Muscle of leg (tissue), 3 donors: ENCODE measurements at regions not wholly inside any gene's neighbourhood (a gene's known extent, or its start where the extent isn't known, plus 50 kb on each side); places are given as distances from the start of the nearest gene placed in this dataset.

Experiments
- DNase-seq: peaks from one replicate; pipeline ENCODE4 v3.0.0; 2013
- H3K27ac ChIP-seq: one replicate; pipeline ENCODE4 v1.5.1; 2013; ENCODE audit warnings: mild to moderate bottlenecking, low read length, control low read depth
- H3K27me3 ChIP-seq: one replicate; pipeline ENCODE4 v1.6.1; 2013; ENCODE audit warnings: low read length; ENCODE audit not compliant: control insufficient read depth, insufficient read depth
- H3K36me3 ChIP-seq: one replicate; pipeline ENCODE4 v1.6.1; 2013; ENCODE audit warnings: low read length; ENCODE audit not compliant: control insufficient read depth, insufficient read depth
- H3K4me1 ChIP-seq: one replicate; pipeline ENCODE4 v1.6.1; 2013; ENCODE audit warnings: low read length; ENCODE audit not compliant: control insufficient read depth, insufficient read depth
- H3K4me3 ChIP-seq: one replicate; pipeline ENCODE4 v1.5.1; 2013; ENCODE audit warnings: low read length, control low read depth
- H3K9me3 ChIP-seq: replicated peaks from 2 replicates; pipeline ENCODE4 v1.6.1; 2013; ENCODE audit warnings: low read depth, low read length; ENCODE audit not compliant: control insufficient read depth
- WGBS: methylation state at CpG from one replicate; pipeline ENCODE4 v1.1.5; 2013; ENCODE audit warnings: missing lambda C conversion rate; ENCODE audit not compliant: insufficient coverage; 5-methylcytosine and 5-hydroxymethylcytosine counted together

GRCh38 chr9:28747351-28747985 lies 1174.2 kb upstream of the C9orf72 start:
- WGBS = 40% methylated on average over 4 of the region's 10 CpGs
- Histone ChIP-seq H3K9me3 (no peaks in the 10 kb centered on the region), H3K4me1 (no peaks in the 10 kb centered on the region), H3K27ac (no peak overlapping the region), H3K27me3 (no peaks in the 10 kb centered on the region), H3K36me3 (no peaks in the 10 kb centered on the region), H3K4me3 (no peak overlapping the region)
- peak; percentile 87 for DNase-seq

- DNase-seq = peak; percentile 88
- Histone ChIP-seq H3K36me3 (no peaks in the 10 kb centered on the region), H3K4me1 (no peaks in the 10 kb centered on the region), H3K9me3 (no peaks in the 10 kb centered on the region), H3K27ac (no peak overlapping the region), H3K27me3 (no peaks in the 10 kb centered on the region), H3K4me3 (no peak overlapping the region)
- no CpG with 5 or more reads among the region's 2 CpGs for WGBS
These were observed 1176.9 kb upstream of the C9orf72 start for GRCh38 chr9:28750136-28750535.

GRCh38 chr9:28758341-28758740 lies 1185.1 kb upstream of the C9orf72 start:
- no CpG with 5 or more reads among the region's 1 CpG for WGBS
- H3K4me3 ChIP-seq = no peak overlapping the region
- no peak overlapping the region for H3K27ac ChIP-seq
- no peaks in the 10 kb centered on the region for H3K36me3 ChIP-seq
- no peaks in the 10 kb centered on the region for H3K27me3 ChIP-seq
- H3K4me1 ChIP-seq = no peaks in the 10 kb centered on the region
- no peaks in the 10 kb centered on the region for H3K9me3 ChIP-seq
- DNase-seq = peak; percentile 55

- no peaks in the 10 kb centered on the region for H3K27me3 ChIP-seq
- H3K27ac ChIP-seq = no peak overlapping the region
- WGBS = 80% methylated on average over 1 of the region's 1 CpG
- no peak overlapping the region for H3K4me3 ChIP-seq
- no peaks in the 10 kb centered on the region for H3K4me1 ChIP-seq
- no peaks in the 10 kb centered on the region for H3K36me3 ChIP-seq
- DNase-seq = no peak
- H3K9me3 ChIP-seq = no peaks in the 10 kb centered on the region
These were observed 1185.7 kb upstream of the C9orf72 start for GRCh38 chr9:28758971-28759370.

- no peaks in the 10 kb centered on the region for H3K9me3 ChIP-seq
- no peak for DNase-seq
- no CpG with 5 or more reads among the region's 1 CpG for WGBS
These were observed 1188.9 kb upstream of the C9orf72 start for GRCh38 chr9:28762167-28762566.

DNA sequence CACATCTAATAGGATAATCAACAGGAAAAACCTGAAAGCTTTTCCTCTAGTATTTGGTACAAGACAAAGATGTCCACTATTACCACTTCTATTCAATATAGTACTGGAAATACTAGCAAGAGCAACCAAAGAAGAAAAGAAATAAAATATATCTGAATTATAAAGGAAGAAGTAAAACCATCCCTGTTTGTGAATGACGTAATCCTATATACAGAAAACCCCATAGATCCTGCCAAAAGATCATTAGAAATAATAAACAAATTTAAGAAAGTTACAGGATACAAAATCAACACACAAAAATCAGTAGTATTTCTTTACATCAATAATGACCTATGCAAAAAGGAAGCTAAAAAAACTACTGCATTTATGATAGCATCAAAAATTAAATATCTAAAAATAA lies 1191.3 kb upstream of the C9orf72 start:
- WGBS = no CpG with 5 or more reads among the region's 1 CpG
- no peaks in the 10 kb centered on the region for H3K27me3 ChIP-seq
- DNase-seq = no peak

More at GRCh38 chr9:28762167-28762566, 1188.9 kb upstream of the C9orf72 start:
- no peak overlapping the region for H3K4me3 ChIP-seq
- H3K27ac ChIP-seq = no peak overlapping the region
- H3K27me3 ChIP-seq = no peaks in the 10 kb centered on the region
- H3K36me3 ChIP-seq = no peaks in the 10 kb centered on the region
- no peaks in the 10 kb centered on the region for H3K4me1 ChIP-seq

GRCh38 chr9:28770226-28770625 lies 1196.9 kb upstream of the C9orf72 start:
- Histone ChIP-seq H3K4me1 (no peaks in the 10 kb centered on the region), H3K9me3 (no peaks in the 10 kb centered on the region), H3K27ac (no peak overlapping the region), H3K4me3 (no peak overlapping the region), H3K36me3 (no peaks in the 10 kb centered on the region), H3K27me3 (no peaks in the 10 kb centered on the region)
- no peak for DNase-seq
- WGBS = no CpG with 5 or more reads among the region's 4 CpGs

More for the DNA sequence above, 1191.3 kb upstream of the C9orf72 start:
- no peaks in the 10 kb centered on the region for H3K36me3 ChIP-seq
- no peak overlapping the region for H3K27ac ChIP-seq
- H3K4me1 ChIP-seq = no peaks in the 10 kb centered on the region
- no peaks in the 10 kb centered on the region for H3K9me3 ChIP-seq
- no peak overlapping the region for H3K4me3 ChIP-seq

DNA sequence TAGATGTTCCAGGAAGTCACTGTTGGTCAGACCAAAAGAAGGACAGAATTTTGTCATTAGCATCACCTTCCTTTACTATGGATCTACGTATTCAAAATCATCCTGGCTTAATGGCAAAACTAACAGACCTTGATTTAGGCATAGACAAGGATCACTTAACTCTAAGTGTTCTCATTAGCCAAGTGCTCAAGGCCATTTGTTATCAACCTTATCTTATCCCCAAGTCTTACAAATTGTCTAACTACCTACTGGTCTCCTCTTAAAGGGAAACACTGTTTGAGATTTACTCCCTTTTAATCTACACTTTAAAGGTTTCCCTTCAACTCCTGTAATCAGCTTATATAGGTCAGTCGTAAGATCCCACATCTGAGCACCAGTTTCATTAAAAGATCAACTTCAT lies 1197.5 kb upstream of the C9orf72 start:
- H3K4me3 ChIP-seq = no peak overlapping the region
- no peaks in the 10 kb centered on the region for H3K4me1 ChIP-seq
- no peak overlapping the region for H3K27ac ChIP-seq
- no peak for DNase-seq
- no peaks in the 10 kb centered on the region for H3K27me3 ChIP-seq
- H3K36me3 ChIP-seq = no peaks in the 10 kb centered on the region
- WGBS = 75% methylated on average over 1 of the region's 2 CpGs
- H3K9me3 ChIP-seq = no peaks in the 10 kb centered on the region

DNA sequence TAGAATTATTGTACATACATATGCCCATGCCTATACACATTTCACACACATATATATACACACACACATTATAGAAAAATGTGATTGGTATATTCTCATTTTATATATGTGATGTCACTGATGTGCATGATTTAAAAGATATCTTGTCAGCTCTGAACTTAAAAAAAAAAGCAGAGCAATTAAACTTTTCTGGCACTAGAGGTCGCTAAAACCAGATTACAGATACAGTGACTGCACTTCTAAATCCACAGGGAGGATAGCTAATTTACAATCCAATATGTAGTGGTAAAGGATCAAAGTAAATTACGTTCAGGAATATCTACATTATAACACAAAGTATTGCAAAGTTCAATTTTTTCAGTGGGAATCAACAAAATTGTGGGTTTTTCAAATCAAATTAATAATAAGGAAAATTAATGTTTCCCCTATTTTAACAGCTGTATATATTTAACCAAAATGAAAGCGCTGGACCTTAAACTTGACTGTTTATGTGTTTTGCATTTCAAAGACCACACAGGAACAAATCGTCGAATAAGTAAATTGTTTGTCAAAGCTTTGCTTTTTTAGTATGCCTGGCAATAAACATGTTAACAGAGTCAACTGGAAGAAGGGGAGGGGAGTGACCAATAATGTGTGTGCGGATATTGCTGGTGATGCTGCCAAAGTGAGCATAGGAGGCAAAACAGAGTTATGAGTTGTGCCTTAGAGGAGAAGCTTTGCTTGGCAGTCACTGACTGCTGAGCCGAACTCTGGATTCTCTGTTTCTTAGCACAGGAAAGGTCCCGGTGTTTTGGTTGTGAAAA lies 1201.4 kb upstream of the C9orf72 start:
- H3K36me3 ChIP-seq = no peaks in the 10 kb centered on the region
- 53% methylated on average over 5 of the region's 8 CpGs for WGBS
- DNase-seq = peak; percentile 59
- H3K9me3 ChIP-seq = no peaks in the 10 kb centered on the region
- H3K4me1 ChIP-seq = no peaks in the 10 kb centered on the region
- H3K27ac ChIP-seq = no peak overlapping the region
- H3K27me3 ChIP-seq = no peaks in the 10 kb centered on the region
- H3K4me3 ChIP-seq = no peak overlapping the region

- Histone ChIP-seq H3K4me3 (no peak overlapping the region), H3K27me3 (no peaks in the 10 kb centered on the region), H3K9me3 (no peaks in the 10 kb centered on the region), H3K36me3 (no peaks in the 10 kb centered on the region), H3K27ac (no peak overlapping the region), H3K4me1 (no peaks in the 10 kb centered on the region)
- peak; percentile 68 for DNase-seq
These were observed 1206.0 kb upstream of the C9orf72 start for GRCh38 chr9:28779243-28779642.
